GM19239 (cell line): ENCODE measurements at regions not wholly inside any gene's neighbourhood (a gene's known extent, or its start where the extent isn't known, plus 50 kb on each side); places are given as distances from the start of the nearest gene placed in this dataset.

ENCODE experiments used
- DNase-seq: peaks from one replicate; pipeline ENCODE4 v3.0.0; 2011; ENCODE audit warnings: low spot score; ENCODE audit not compliant: insufficient read length
- FAIRE-seq: peaks from 2 replicates; lab custom pipeline; 2011; peaks lifted over from hg19 to GRCh38; lab: Jason Lieb, UNC

DNA sequence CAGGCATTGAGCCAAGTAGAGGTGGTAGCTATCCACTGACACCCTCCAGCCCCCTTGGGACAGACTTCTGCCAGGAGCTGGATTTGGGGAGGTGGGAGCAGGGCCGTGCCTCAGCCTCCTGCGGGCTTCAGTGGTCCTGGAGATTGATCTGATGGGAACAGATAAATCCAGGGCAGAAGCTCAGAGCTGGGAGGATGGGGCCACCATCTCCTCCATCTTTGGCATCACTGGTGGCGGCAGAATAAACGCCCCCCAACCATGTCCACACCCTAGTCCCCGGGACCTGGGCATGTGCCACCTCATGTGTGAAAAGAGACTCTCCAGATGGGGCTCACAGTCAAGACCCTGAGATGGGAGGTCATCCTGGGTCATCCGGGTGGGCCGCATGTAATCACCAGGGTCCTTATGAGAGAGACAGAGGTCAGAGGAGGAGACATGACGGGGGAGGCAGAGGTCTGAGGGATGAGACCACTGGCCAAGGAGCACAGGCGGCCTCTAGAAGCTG lies 209.6 kb upstream of the RTL1 start:
- FAIRE-seq (no peak), DNase-seq (no peak)

DNA sequence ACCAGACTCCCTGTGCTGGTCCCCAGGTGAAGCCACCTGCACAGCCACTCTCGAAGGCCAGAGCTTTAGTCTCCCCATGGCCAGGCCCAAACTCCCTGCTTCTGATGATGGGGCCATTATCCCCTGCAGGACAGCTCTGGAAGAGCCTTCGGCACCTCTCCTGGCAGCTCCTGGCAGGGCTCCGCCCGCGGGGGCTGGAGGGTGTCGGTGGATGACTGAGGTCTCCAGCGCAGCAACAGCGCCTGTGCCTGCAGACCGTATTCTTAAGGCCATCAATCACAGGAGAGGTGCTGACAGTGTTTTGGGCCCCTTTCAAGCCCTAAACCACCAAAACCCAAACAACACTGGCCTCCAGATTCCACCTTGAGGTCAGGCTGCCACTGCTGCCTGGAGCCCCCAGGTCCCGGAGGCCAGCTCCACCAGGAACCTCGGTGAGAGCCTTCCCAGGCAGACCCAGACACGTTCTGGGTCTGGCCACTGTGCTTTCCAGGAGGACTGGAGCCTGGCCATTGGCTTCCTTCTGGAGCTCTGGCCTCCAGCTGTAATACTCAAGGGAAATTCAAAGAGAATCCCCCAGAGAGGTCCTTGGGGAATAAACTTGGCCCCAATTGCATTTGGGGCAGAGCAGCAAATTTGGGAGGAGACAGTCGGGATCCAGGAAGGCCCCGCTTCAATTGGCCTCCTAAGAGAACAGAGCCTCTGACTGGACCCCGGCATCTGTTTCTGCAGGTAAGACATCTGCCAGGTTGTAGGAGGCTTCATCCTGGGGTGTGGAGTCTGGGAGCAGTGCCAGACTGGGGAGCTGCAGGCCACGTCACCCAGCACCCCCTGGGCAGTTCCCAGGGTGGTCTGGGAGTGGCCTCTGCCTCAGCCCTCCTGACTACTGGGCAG lies 210.6 kb upstream of the RTL1 start:
- no peak for DNase-seq
- no peak for FAIRE-seq

DNA sequence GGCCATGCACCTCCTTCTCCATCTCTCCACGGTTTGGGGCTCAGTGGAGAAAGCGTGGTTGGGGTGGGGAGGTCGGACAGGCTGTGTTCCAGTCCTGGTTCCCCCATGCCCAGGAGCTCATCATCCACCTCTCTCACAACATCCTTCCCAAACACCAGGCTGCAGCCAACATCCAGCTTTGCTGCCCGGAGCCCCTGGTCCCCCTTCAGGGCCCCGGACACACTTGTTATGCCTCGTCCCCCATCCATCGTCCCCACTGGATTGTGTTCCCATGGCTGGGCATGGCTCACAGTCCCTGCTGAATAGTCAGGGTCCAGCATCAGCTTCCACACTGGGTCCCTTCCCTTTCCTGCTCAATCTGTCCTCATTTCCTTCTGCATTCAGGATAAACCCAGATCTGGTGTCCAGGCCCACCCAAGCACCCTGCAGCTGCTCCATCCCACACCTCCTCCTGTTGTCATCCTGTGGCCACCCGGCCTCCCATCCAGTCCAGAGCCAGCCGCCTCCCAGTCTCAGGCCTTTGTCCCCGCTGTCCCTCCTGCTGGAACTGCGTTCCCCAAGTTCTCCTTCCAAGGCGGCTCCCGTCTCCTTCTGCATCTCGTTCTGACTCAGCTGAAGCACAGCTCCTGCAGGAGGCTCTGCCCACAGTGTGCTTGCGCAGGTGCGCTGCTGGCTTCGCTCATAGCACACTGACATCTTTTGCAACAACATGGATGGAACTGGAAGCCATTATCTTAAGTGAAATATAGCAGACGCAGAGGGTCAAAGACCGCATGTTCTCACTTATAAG lies 211.4 kb upstream of the RTL1 start:
- FAIRE-seq (no peak), DNase-seq (no peak)

DNA sequence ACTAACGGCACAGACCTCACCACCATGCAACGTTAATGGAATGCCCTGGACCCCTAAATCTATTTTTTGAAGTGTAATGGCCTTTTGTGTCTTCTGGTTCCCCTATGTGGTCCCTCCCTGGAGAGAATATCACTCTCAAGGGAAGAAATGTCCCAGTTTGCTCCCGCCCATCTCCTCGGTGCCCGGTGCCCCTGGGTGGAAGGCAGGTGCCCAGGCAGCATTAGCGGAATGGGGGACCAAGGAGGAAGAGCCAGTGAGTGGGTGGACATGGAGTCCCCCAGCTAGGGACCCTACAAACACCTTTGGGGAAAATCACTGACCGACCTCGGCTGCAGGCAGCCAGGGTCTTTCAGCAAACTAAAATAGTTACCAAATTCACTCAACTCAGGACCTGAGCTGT lies 212.1 kb upstream of the RTL1 start:
- DNase-seq (no peak), FAIRE-seq (no peak)

DNA sequence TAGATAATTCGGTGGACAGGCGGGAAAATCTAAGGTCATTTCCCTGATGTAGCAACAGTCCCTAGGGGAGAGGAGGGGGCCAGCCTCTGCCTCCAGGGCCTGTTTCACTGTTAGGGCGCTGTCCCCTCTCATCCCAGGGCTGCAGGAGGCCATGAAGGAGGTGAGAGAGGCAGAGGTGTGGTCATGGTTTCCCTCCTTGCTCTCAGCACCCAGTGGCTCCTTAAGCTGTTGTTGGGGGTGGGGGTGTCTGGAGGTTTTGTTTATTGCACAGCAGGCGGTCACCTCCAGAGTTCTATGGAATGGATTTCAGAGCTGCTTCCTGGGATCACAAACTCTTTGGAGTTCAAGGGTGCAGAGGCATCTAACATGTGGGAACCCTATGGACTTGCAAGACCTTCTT lies 212.5 kb upstream of the RTL1 start:
- FAIRE-seq = no peak

DNA sequence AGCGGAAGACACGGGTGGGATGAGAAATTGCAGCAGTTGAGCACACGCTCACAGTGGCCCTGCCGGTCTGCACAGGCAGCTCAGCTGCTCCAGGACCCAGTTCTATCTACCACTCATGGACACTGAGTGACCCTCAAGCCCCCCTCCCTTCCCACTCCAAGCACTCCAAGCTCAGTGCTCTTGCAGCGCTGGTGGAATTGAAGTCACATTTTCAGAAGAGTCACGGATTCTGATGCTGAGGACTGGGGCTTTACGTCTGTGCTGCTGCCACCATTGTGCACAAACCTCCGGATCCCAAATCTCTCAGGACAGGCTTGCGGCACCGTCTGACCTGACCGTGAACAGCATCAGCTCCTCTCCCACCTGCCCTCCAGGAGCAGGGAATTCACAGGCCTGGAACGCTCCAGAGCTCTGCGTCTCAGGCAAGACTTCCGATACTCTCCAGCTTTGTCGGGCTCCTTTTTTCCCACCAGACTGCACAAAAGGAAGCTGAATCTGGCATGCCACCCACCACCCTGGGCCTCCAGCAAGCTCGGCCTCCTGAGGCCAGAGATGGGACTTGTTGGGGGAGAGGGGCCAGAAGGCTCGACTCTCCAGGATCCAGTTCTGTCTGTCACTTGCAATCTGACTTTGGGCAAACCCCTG lies 213.1 kb upstream of the RTL1 start:
- DNase-seq = no peak
- FAIRE-seq = no peak

More for the DNA sequence above, 212.5 kb upstream of the RTL1 start:
- no peak for DNase-seq

DNA sequence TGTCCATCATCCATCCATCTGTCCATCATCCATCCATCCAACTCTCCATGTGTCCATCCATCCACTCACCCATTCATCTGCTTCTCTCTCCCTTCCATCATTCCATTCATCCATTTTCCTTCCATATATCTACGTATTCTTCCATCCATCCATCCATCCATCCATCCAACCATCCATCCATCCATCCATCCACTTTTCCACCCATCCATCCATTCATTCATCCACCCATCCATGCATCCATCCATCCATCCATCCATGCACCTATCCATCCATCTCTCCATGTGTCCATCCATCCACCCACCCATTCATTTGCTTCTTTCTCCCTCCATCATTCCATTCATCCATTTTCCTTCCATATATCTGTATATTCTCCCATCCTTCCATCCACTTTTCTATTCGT lies 214.0 kb upstream of the RTL1 start:
- no peak for DNase-seq
- no peak for FAIRE-seq

DNA sequence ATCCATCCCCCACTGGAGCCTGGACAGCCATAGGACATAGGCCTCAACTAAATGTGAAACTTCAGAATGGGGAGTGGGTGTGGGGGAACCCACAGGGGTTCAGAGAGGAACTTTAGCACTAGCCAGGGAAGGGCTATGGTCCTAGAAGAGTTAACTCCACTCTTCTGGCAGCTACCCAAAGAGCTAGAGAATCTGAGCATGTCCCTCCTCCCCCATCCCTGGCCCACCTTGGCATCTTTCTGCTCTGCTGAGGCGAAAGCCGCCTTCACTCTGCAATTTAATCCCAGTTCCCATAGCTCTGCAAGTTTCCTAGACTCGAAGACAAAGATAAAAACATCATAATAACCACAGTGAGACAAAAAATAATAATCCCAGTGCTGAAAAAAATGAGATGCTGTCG lies 214.7 kb upstream of the RTL1 start:
- DNase-seq (no peak), FAIRE-seq (no peak)

DNA sequence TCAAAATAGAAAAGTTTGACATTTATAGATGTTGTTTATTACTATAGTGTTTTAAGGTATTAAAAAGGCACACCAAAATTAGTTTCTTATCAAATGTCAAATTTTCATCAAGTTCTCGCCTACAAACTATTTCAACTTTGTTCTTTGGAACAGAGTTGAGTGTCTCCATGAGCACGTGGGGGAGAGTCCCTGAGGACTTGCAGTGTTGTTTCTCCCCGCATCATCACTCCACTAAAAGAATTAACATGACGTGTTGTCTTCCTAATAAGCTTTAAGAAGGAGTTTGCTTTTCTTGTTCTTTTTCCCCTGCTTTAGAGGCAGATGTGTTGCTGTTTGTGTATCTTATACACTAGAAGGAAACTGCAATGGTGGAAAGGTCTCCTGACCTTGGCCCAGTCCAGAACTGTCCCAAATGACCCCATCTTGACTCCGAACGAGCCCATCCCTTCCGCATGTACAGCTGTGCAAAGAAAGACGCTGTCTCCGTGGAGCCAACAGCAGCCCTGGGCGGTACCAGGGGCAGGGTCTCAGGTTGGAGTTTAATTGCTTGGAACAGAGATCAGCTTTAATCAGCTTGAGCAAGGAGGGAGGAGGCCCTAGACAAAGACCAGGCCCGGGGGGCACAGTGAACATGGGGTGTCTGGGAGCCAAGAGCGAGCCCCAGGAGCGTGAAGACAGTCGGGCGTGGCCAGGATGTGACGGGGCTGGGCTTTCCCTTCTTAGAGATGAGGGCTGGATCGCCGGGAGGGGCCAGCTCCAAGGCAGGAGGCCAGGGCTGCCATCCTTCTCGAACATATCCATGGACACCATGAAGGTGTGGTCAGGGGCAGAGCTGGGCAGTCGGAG lies 215.4 kb upstream of the RTL1 start:
- FAIRE-seq (no peak), DNase-seq (no peak)

DNA sequence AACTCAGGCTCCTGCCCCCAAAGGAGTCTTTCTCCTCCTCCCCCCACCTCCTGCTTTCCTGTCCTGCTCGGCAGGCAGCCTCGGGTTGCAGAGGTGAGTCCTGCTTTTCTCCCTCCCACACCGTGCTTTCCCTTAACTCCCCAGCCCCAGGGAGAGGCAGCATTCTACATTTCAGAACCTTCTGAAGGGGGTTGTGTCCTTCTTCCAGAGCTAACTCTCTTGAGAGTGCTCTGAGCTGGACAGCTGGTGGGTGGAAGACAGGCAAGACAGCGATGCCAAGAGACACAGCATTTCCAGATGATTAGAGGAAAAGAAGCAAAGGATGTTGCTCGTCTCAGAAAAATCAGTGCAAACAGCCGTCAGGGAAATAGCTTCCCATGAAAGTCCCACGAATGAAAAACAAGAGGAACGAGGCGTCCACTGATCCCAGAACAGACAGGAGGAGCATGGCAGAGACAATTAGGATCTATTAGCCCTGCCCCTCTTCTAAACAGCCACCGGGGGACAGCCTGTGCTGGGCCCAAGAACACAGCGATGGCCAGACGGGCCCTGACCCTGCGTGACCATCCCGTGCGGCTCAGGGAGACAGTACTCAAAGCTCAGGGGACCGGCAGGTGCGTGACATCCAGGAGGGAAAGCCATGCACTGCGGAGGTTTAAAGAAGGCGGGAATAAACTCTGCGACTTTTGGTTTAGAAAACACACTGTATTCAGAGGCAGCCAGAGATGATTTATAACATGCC lies 216.5 kb upstream of the RTL1 start:
- FAIRE-seq (no peak), DNase-seq (no peak)

DNA sequence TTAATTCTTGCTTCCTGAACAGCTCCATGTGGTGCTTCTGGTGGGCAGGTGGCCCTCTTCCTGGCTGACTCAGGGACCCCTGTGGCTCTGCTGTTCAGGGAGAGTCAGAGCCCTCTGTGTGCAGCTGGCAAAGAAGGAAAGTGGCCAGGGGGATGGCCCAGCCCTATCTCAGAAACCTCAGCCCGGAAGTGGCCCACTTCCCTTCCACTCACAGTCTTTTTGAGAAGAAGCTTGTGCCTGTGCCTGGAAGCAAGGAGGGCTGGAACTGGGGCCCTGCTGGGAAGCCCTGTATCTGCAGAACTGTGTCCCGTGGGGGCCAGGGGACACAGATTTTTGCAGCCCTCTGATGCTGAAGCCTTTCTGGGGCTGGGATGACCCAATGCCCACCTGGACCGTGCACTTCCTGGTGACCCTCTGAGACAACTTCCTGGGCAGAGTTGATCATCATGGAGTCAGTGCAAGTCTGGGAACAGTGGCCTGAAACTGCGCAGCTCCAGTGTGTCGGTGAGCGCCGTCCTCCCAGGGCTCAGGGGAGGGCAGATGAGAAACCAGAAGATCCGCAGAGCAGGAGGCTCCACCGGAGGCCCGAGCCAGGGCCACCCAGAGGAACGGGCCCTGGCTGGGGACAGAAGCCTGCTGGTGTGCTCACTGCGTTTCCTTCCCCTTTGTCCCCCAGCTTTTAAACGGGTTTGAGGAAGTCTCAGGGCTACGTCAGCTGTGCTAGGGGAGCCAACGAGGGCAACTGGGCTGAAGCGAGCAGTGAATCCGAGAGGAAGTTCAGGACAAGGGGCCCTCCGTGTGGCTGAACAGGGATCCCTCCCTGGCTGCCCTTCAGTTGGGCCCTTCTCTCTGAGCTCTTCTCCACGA lies 217.4 kb upstream of the RTL1 start:
- no peak for FAIRE-seq
- peak; percentile 30 for DNase-seq

DNA sequence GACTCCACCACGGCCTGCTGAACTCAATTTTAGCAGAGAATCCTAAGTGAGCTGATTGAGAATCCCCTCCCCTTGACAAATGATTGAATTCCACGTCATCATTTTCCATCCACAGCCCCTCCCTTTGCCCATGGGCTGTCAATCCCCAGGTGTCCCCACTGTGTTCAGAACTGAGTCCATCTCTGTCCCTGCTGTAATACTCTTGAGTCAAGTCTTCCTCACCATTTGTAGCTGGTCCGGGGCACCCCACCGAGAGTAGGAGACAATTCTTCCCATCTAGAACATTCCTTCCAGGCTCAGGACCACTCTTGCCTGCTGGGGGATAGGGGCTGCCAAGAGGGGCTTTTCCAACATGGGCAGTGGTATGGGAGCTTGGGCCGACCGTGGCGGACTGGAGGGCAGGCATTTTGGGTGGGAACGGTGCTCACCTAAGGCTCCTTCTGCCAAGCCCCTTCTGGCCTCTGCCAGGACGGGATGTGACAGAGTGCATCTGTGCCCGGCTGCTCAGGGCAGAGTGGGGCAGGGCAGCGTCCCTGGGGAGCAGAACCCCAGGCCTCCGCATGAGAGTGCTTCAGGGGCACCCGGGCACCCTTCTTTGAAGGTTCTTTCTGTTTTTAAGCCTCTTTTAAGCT lies 218.1 kb upstream of the RTL1 start:
- no peak for DNase-seq
- FAIRE-seq = no peak

DNA sequence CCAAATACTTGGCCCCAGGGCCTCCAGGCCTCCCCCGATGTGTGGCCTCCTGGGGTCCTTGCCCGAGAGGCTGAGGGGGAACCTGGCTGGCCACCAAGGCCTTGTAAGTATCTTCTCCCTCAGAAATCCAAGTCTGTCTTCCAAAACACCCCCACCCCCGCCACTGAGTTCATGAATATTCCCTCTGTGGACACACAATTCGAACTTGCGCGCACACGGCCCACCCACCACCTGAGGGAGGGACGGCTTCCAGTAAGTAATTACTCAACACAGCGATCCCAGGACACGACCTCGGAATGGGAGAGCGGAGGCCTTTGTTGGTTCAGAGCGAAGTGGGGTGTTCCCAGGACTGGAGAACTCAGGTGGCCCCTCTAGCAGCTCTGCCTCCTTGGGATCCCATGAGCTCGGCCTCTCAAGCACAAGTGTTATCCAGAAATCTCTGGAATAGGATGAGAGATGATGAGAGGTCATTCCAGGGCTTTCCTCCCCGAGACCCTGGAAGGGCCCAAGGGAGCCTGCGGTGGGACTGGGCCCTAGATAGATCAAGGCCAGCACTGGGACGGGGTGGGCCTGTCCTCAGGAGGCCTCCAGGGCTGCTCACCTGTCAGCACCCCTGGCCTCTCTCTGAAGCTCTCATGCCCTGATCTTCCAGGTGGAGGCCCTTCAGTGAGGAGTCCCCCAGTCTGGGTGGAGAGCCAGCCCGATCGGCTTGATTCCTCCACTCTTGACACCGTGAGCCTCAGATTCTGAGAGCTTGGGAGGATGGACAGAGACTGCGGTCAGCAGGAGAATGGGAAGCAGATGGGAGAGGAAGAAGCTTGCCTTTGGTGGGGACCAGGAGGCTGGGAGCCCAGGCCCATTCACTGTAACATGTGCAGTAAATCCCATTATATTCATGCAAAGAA lies 219.0 kb upstream of the RTL1 start:
- no peak for DNase-seq
- FAIRE-seq = no peak

DNA sequence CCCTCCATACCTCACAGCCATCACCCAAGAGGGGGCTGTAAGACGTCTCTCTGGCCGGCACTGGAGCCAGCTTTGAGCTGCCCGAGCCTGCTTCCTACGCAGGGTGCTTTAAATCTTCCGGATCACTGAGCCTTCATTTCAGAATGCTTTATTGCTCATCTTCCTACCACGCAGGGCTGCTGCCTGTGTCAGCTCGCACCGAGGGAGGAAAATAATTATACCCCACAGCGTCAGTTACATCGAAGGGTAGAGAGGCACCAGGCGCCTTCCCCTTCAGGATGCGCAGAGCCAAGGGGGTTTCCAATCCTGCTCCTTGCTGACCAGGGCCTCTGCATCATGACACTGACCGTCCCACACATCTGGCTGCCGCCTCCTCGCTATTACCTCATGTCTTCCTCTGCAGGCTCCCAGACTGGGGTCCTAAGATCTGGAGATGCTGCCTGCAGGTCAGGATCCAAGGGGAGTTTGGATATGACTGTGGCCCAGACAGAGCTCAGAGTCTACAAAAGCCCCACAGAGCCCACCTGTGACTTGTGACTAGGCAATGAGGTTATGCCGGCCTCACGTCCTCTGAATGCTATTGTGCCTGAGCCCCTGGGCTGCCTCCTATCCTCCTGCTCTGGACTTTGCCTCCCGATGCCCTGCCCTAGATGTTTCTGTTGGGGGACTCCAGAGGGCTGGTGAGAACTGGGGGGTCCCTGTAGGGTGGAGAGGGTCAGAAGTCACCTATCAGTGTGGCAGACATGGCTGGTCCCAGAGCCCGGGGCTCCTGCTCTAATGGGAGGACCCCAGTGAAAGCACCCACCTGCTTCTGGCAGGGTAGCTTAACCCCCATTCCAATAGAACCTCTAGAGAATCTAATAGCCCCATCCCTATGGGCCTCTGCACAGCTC lies 220.3 kb upstream of the RTL1 start:
- no peak for DNase-seq
- FAIRE-seq = no peak

DNA sequence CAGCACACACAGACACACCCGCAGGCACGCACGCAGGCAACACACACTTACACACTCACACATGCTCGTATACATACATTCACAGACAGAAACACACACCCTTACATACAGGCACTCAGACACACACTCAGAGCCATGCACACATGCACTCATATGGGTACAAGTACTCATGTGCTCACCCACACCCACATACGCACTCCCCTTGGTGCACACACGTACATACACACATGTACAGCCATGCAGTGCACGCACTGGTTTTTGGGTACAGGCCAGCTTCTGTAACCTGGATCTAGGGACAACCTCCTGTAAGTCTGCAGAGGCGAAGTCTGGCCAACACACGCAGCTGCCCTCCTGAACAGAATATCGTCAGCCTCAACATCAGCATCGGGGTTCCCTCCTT lies 221.3 kb upstream of the RTL1 start:
- DNase-seq = no peak
- no peak for FAIRE-seq

DNA sequence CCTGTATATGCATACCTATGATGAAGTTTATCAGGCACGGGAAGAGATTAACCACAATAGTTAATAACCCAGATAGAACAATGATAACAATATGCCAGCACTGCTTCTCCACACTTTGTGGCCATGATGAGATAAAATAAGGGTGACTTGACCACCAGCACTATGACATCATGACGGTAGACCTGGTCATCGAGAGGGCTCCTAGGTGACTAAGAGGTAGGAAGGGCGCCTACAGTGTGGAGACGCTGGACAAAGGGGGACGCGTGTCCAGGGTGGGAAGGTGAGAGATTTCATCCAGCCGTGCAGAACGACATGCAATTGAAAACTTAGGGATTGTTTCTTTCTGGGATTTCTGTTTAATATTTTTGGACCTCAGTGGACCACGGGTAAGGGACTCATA lies 221.8 kb upstream of the RTL1 start:
- FAIRE-seq = no peak

More for the DNA sequence above, 221.8 kb upstream of the RTL1 start:
- no peak for DNase-seq
